ENCODE measurements at regions not wholly inside any gene's neighbourhood (a gene's known extent, or its start where the extent isn't known, plus 50 kb on each side); places are given as distances from the start of the nearest gene placed in this dataset.

DNA sequence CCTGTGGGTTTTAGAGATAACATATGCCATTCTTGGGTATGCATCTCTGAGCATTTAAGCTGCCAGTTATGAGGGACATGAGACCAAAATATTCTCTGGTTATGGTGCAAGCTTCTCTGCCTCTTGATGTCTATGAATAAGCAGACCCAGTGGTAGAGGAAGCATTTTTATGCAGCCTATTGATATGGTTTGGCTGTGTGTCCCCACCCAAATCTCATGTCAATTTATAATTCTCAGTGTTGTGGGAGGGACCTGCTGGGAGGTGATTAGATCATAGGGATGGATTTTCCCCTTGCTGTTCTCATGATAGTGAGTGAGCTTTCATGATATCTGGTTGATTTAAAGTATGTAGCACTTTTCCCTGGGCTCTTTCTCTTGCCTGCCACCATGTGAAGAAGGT is 187.2 kb downstream of the ARHGAP12 start:
- TF ChIP-seq, protein P1, sequence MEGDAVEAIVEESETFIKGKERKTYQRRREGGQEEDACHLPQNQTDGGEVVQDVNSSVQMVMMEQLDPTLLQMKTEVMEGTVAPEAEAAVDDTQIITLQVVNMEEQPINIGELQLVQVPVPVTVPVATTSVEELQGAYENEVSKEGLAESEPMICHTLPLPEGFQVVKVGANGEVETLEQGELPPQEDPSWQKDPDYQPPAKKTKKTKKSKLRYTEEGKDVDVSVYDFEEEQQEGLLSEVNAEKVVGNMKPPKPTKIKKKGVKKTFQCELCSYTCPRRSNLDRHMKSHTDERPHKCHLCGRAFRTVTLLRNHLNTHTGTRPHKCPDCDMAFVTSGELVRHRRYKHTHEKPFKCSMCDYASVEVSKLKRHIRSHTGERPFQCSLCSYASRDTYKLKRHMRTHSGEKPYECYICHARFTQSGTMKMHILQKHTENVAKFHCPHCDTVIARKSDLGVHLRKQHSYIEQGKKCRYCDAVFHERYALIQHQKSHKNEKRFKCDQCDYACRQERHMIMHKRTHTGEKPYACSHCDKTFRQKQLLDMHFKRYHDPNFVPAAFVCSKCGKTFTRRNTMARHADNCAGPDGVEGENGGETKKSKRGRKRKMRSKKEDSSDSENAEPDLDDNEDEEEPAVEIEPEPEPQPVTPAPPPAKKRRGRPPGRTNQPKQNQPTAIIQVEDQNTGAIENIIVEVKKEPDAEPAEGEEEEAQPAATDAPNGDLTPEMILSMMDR (IDR thresholded peaks at IDR 0.05; ENCODE audit: unreplicated experiment), result no peak
- Mint-ChIP-seq H3K4me1 (ENCODE audit: low read depth) (no peaks in the 10 kb centered on the region), H3K27me3 (no peaks in the 10 kb centered on the region), H3K36me3 (ENCODE audit: insufficient read depth) (peaks cover 1% of the 10 kb centered on the region), H3K27ac (no peak overlapping the region), H3K4me3 (ENCODE audit: low read depth) (no peak overlapping the region), H3K9me3 (ENCODE audit: low read depth) (no peaks in the 10 kb centered on the region)
- DNase-seq (ENCODE audit: low spot score, unreplicated experiment), result no peak

DNA sequence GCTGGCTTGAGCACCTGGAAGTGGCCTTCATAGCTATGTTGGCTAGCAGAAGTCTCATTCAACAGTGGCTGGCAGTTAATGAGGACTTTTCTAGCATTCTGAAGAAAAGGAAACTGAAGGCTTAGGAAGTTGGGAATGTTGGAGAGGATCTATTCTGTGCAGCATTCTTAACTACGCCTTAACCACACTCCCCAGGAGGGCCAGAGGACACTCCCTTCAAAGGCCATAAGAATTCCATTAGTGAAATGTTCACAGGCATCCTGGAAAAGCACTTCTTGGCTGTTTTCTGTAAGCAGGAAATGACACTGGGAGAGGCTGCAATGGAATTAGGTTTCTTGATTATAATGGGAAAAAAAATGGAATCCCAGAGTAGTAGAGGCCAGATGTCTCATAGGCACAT is 188.9 kb downstream of the ARHGAP12 start:
- H3K27me3 Mint-ChIP-seq, result no peaks in the 10 kb centered on the region
- no peaks in the 10 kb centered on the region for H3K4me1 Mint-ChIP-seq (ENCODE audit: low read depth)
- H3K9me3 Mint-ChIP-seq (ENCODE audit: low read depth), result no peaks in the 10 kb centered on the region
- no peak overlapping the region for H3K4me3 Mint-ChIP-seq (ENCODE audit: low read depth)
- peaks cover 1% of the 10 kb centered on the region for H3K36me3 Mint-ChIP-seq (ENCODE audit: insufficient read depth)
- TF ChIP-seq, protein P1 (IDR thresholded peaks at IDR 0.05; ENCODE audit: unreplicated experiment), result no peak
- no peak overlapping the region for H3K27ac Mint-ChIP-seq
- DNase-seq (ENCODE audit: low spot score, unreplicated experiment), result no peak

DNA sequence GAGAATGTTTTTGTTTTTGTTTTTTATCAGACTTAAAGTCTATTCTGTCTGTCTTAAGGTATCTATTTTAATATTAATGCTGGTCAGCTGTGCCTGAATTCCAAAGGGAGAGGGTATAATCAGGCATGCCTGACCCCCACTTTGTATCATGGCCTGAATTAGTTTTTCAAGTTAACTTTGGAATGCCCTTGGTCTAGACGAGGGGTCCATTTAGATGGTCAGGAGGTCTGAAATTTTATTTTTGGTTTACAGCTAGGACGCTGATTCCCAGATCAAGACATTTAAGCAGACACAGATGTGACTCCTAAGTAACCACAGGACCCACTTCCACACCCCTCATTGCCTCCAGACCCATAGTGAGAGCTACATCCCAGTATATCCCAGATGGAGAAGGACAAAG is 189.5 kb downstream of the ARHGAP12 start:
- H3K4me3 Mint-ChIP-seq (ENCODE audit: low read depth), result no peak overlapping the region
- no peak for DNase-seq (ENCODE audit: low spot score, unreplicated experiment)
- no peaks in the 10 kb centered on the region for H3K4me1 Mint-ChIP-seq (ENCODE audit: low read depth)
- TF ChIP-seq, protein P1 (IDR thresholded peaks at IDR 0.05; ENCODE audit: unreplicated experiment), result no peak
- no peaks in the 10 kb centered on the region for H3K27me3 Mint-ChIP-seq
- H3K27ac Mint-ChIP-seq, result no peak overlapping the region
- H3K36me3 Mint-ChIP-seq (ENCODE audit: insufficient read depth), result peaks cover 1% of the 10 kb centered on the region
- H3K9me3 Mint-ChIP-seq (ENCODE audit: low read depth), result no peaks in the 10 kb centered on the region

DNA sequence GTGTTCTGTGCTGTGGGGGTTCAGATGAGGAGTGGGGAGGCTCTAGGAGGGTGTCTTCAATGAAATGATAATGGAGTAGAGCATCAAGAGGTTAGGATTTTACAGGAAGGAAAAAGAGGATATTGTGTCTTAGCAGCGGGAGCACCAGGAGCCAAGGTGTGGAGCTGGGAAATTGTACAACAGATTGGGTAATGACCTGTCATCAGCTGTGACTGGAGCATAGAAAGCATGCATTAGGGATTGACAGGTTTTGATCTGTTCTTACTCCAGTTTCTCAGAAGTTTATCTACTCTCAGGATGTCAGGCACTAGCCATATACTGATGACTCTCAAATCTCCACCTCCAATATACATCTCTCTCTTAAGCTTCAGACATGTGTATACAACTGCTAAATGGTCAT is 196.9 kb downstream of the ARHGAP12 start:
- H3K4me1 Mint-ChIP-seq (ENCODE audit: low read depth), result no peaks in the 10 kb centered on the region
- peaks cover 4% of the 10 kb centered on the region for H3K9me3 Mint-ChIP-seq (ENCODE audit: low read depth)

DNA sequence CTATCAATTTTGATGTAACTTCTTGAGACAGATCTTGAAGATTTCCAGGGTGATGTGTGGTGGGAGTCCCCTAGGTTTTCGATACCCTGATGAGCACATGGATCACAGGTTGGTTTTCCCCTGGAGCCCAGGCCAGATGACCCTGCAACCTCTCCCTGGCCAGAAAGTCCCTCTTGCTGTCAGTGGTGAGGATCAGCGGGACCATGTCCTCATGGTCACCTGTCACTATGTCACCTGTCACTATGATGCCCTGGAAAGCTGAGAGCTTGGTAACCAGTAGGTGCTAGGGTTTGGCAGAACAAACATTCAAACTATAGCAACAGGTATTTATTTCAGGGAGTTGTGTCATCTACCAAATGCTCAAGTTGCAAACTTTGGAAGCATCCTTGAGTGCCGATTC is 197.9 kb downstream of the ARHGAP12 start:
- TF ChIP-seq, protein P1 (IDR thresholded peaks at IDR 0.05; ENCODE audit: unreplicated experiment), result no peak
- Mint-ChIP-seq H3K4me3 (ENCODE audit: low read depth) (no peak overlapping the region), H3K4me1 (ENCODE audit: low read depth) (no peaks in the 10 kb centered on the region), H3K27ac (no peak overlapping the region), H3K36me3 (ENCODE audit: insufficient read depth) (no peaks in the 10 kb centered on the region), H3K9me3 (ENCODE audit: low read depth) (peaks cover 4% of the 10 kb centered on the region), H3K27me3 (no peaks in the 10 kb centered on the region)
- DNase-seq (ENCODE audit: low spot score, unreplicated experiment), result no peak

More for the DNA sequence above, 196.9 kb downstream of the ARHGAP12 start:
- H3K27me3 Mint-ChIP-seq, result no peaks in the 10 kb centered on the region
- no peak overlapping the region for H3K4me3 Mint-ChIP-seq (ENCODE audit: low read depth)
- TF ChIP-seq, protein P1 (IDR thresholded peaks at IDR 0.05; ENCODE audit: unreplicated experiment), result no peak
- H3K36me3 Mint-ChIP-seq (ENCODE audit: insufficient read depth), result no peaks in the 10 kb centered on the region
- H3K27ac Mint-ChIP-seq, result no peak overlapping the region
- no peak for DNase-seq (ENCODE audit: low spot score, unreplicated experiment)

All from progenitor cell of endocrine pancreas (in vitro differentiated cells).